PC-9 (cell line): ENCODE measurements at regions not wholly inside any gene's neighbourhood (a gene's known extent, or its start where the extent isn't known, plus 50 kb on each side); places are given as distances from the start of the nearest gene placed in this dataset.

ENCODE experiments used
- CTCF ChIP-seq: fragments of 200-600 bp; sonication (generic); conservative IDR thresholded peaks from 2 replicates; pipeline ENCODE4 v1.6.1; 2017; ENCODE audit warnings: mixed run types, antibody characterized with exemption, mild to moderate bottlenecking, moderate library complexity
- EZH2 ChIP-seq: fragments of 200-600 bp; sonication (generic); IDR thresholded peaks from 2 replicates; pipeline ENCODE4 v1.8.0; 2017; ENCODE audit warnings: antibody characterized with exemption, low read depth

- TF ChIP-seq CTCF (no peak), EZH2 (no peak)
These were observed 134.3 kb downstream of the MACROH2A1 start for GRCh38 chr5:135264451-135265440.
